ENCODE measurements at regions not wholly inside any gene's neighbourhood (a gene's known extent, or its start where the extent isn't known, plus 50 kb on each side); places are given as distances from the start of the nearest gene placed in this dataset.

DNA sequence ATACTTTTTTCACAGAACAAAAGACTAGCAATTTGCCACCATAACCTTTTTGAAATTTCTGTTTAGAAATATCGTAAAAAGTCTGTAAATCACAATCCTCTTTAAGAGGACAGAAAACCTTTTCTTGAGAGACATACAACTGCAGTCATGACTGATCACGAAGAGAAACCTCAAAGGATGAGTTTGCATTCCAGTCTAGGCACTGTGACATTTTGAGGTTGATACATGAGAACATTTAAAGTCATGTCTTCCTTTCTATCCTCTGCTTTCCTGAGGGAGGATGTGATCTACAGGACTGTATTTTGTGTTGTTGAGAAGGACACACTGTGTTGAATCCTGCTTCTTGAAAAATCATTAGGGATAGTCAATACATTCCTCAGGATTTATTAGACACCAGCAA lies 476.7 kb upstream of the CCDC179 start:
- ATAC-seq (no peak), DNase-seq (no peak)
- intact Hi-C loops (cut with DNase I), result no loop called here
- H3K27ac ChIP-seq, result no peak overlapping the region
- no peaks in the 10 kb centered on the region for H3K9me3 ChIP-seq
- no peak overlapping the region for H3K4me3 ChIP-seq
- no peaks in the 10 kb centered on the region for H3K36me3 ChIP-seq
- H3K4me1 ChIP-seq, result no peaks in the 10 kb centered on the region
- no peaks in the 10 kb centered on the region for H3K27me3 ChIP-seq (ENCODE audit: low read depth)
- TF ChIP-seq, protein P1, sequence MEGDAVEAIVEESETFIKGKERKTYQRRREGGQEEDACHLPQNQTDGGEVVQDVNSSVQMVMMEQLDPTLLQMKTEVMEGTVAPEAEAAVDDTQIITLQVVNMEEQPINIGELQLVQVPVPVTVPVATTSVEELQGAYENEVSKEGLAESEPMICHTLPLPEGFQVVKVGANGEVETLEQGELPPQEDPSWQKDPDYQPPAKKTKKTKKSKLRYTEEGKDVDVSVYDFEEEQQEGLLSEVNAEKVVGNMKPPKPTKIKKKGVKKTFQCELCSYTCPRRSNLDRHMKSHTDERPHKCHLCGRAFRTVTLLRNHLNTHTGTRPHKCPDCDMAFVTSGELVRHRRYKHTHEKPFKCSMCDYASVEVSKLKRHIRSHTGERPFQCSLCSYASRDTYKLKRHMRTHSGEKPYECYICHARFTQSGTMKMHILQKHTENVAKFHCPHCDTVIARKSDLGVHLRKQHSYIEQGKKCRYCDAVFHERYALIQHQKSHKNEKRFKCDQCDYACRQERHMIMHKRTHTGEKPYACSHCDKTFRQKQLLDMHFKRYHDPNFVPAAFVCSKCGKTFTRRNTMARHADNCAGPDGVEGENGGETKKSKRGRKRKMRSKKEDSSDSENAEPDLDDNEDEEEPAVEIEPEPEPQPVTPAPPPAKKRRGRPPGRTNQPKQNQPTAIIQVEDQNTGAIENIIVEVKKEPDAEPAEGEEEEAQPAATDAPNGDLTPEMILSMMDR (IDR thresholded peaks at IDR 0.05), result no peak

DNA sequence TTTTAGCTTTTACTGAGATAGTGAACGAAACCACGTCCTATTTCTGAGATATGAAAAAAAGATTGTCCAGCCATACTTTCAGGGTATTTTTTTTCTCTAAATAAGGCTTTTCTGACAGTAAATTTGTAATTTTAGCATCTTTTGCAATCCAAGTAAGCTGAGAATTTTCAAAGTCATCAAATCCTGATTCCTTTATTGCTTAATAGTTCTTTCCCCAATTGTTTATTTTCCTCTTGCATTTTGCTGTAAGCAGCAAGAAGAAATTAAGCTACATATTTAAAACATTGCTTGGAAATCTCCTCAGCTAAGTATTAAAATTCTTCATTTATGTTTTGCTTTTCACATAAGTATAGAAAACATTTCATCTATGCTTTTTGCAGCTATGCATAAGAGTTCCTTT lies 493.3 kb upstream of the CCDC179 start:
- no peaks in the 10 kb centered on the region for H3K4me1 ChIP-seq
- H3K27ac ChIP-seq, result no peak overlapping the region
- no peak overlapping the region for H3K4me3 ChIP-seq
- no peaks in the 10 kb centered on the region for H3K27me3 ChIP-seq (ENCODE audit: low read depth)
- no peaks in the 10 kb centered on the region for H3K36me3 ChIP-seq
- no peak for DNase-seq
- TF ChIP-seq, protein P1 (IDR thresholded peaks at IDR 0.05), result no peak
- no peak for ATAC-seq
- intact Hi-C loops (cut with DNase I), result no loop called here
- H3K9me3 ChIP-seq, result no peaks in the 10 kb centered on the region

DNA sequence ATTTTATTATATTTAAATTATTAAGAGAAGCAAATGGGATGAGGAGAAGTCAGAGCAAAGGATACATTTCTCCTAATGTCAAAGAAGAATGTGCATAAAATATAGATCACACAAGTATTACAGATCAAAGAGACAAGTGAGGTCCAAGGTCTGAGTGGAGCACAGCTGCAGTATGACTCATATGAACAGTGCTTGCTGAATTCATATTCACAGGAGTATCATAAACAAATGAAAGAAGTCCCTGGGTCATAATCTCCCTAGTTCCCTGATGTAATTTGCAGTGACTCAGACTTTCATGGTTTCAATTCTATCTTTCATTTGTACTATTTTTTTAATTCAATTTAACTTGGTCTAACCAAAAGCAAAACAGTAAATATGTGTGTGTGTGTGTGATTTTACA lies 499.0 kb upstream of the CCDC179 start:
- intact Hi-C loops (cut with DNase I), result no loop called here
- DNase-seq, result no peak
- no peaks in the 10 kb centered on the region for H3K9me3 ChIP-seq
- no peak overlapping the region for H3K4me3 ChIP-seq
- H3K27ac ChIP-seq, result no peak overlapping the region
- TF ChIP-seq, protein P1 (IDR thresholded peaks at IDR 0.05), result no peak
- ATAC-seq, result no peak
- H3K36me3 ChIP-seq, result no peaks in the 10 kb centered on the region
- H3K4me1 ChIP-seq, result no peaks in the 10 kb centered on the region
- H3K27me3 ChIP-seq (ENCODE audit: low read depth), result no peaks in the 10 kb centered on the region

DNA sequence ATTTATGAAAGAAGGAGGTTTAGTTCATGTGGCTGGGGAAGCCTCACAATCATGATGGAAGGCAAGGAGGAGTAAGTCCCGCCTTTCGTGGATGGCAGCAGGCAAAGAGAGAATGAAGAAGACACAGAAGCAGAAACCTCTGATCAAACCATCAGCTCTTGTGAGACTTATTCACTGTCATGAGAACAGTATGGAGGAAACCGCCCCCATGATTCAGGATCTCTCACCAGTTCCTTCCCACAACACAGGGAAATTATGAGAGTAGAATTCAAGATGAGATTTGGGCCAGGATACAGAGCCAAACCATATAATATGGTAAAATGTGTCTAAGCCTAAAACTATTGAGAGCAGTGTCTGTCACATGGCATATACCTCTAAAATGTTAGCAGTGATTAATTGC lies 503.8 kb upstream of the CCDC179 start:
- ATAC-seq, result no peak
- TF ChIP-seq, protein P1 (IDR thresholded peaks at IDR 0.05), result no peak
- intact Hi-C loops (cut with DNase I), result no loop called here

DNA sequence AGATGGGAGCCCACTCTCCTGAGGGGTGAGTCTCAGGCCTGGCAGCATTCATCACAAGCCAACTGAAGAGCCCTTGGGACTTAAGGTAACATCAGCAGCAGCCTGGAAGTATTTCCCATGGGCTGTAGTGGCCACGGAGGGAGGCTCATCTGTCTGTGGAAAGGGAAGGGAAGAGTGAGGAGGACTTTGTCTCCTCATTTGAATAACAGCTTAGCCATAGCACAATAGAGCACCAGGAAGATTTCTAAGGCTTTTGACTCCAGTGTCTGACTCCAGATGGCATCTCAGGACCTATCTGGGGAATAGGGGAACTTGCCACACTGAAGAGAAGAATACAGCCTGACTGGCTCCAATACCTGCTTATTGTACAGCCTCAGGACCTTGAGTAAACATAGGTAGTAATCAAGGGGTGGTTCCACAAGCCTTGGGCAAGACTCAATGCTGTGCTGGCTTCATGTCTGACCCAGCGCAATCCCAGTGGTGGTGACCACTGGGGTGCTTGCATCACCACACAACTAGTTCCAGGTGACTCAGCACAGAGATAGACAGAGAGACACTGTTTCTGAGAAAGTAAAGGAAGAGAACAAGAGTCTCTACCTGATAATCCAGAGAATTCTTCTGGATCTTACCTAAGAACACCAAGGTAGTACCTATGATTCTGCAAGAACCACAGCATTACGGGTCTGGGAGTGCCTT lies 510.5 kb upstream of the CCDC179 start:
- no peaks in the 10 kb centered on the region for H3K36me3 ChIP-seq
- intact Hi-C loops (cut with DNase I), result no loop called here
- no peaks in the 10 kb centered on the region for H3K4me1 ChIP-seq
- no peak overlapping the region for H3K27ac ChIP-seq
- no peaks in the 10 kb centered on the region for H3K9me3 ChIP-seq
- no peak overlapping the region for H3K4me3 ChIP-seq
- DNase-seq, result no peak
- H3K27me3 ChIP-seq (ENCODE audit: low read depth), result no peaks in the 10 kb centered on the region
- no peak for ATAC-seq
- TF ChIP-seq, protein P1 (IDR thresholded peaks at IDR 0.05), result no peak

More for the DNA sequence above, 503.8 kb upstream of the CCDC179 start:
- no peaks in the 10 kb centered on the region for H3K36me3 ChIP-seq
- no peak overlapping the region for H3K4me3 ChIP-seq
- H3K27me3 ChIP-seq (ENCODE audit: low read depth), result no peaks in the 10 kb centered on the region
- H3K27ac ChIP-seq, result no peak overlapping the region
- no peaks in the 10 kb centered on the region for H3K4me1 ChIP-seq
- H3K9me3 ChIP-seq, result no peaks in the 10 kb centered on the region
- no peak for DNase-seq

Measured in lower lobe of right lung (tissue), 2 donors.